Fibroblast of lung (primary cell): ENCODE measurements at regions not wholly inside any gene's neighbourhood (a gene's known extent, or its start where the extent isn't known, plus 50 kb on each side); places are given as distances from the start of the nearest gene placed in this dataset.

Experiments
- EZH2 ChIP-seq: IDR thresholded peaks from 2 replicates; pipeline ENCODE4 v1.5.1; 2012; ENCODE audit warnings: low read length, control low read depth, mild to moderate bottlenecking; ENCODE audit errors: missing control alignments
- TF ChIP-seq, protein P1 (sequence below), 2 donors: IDR thresholded peaks in 1 of 2; conservative IDR thresholded peaks in 1 of 2; 1 replicate in 1 of 2; 2 replicates in 1 of 2; pipeline ENCODE4 v1.5.1; 2011 to 2012; ENCODE audit warnings: low read length in 2 of 2, control low read depth in 1 of 2, inconsistent platforms in 1 of 2, low read depth in 1 of 2, mild to moderate bottlenecking in 1 of 2

DNA sequence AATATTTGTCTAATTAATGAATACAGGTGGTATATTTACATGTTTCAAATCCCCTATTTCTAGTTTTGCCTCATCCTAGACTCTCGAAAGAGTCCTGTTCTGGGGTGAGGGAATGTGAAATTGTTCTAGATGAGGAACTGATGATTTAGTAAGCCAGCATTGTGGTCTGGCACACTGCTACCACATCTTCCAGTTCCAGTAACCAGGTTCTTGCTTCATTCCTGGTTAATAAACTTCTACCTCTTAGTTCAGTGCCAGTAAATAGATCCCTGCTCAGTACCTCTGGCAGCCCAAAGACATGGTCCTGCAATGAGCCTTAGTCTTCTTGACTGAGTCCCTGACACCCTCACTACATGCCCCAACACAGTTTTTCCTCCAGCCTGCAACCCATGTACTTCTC lies 207.7 kb downstream of the SREK1 start:
- TF ChIP-seq, protein P1, sequence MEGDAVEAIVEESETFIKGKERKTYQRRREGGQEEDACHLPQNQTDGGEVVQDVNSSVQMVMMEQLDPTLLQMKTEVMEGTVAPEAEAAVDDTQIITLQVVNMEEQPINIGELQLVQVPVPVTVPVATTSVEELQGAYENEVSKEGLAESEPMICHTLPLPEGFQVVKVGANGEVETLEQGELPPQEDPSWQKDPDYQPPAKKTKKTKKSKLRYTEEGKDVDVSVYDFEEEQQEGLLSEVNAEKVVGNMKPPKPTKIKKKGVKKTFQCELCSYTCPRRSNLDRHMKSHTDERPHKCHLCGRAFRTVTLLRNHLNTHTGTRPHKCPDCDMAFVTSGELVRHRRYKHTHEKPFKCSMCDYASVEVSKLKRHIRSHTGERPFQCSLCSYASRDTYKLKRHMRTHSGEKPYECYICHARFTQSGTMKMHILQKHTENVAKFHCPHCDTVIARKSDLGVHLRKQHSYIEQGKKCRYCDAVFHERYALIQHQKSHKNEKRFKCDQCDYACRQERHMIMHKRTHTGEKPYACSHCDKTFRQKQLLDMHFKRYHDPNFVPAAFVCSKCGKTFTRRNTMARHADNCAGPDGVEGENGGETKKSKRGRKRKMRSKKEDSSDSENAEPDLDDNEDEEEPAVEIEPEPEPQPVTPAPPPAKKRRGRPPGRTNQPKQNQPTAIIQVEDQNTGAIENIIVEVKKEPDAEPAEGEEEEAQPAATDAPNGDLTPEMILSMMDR (conservative IDR thresholded peaks at IDR 0.05 in 1 of 2, IDR thresholded peaks at IDR 0.05 in 1 of 2; ENCODE audit: low read depth in 1 of 2, low read length in 2 of 2) = no peak
- TF ChIP-seq EZH2 = no peak
